ENCODE measurements at regions not wholly inside any gene's neighbourhood (a gene's known extent, or its start where the extent isn't known, plus 50 kb on each side); places are given as distances from the start of the nearest gene placed in this dataset.
"Not testable (repeated sequence)": the region's sequence is repeated elsewhere in the genome, so short reads cannot be mapped to it uniquely, and the experiment has no call there.

GRCh38 chr2:120542911-120543527, 192.6 kb upstream of the GLI2 start:
- in situ Hi-C loops (cut with HindIII; ENCODE audit: low sequenced_read_pairs): no loop called here
- no peak overlapping the region for H3K4me3 ChIP-seq (ENCODE audit: low read depth, low read length)
- no peak for TF ChIP-seq CTCF (IDR thresholded peaks at IDR 0.05; ENCODE audit: low read depth, low read length)
- no peak for DNase-seq (ENCODE audit: low read depth, low spot score)

- in situ Hi-C loops (cut with HindIII; ENCODE audit: low sequenced_read_pairs): no loop called here
- TF ChIP-seq CTCF (IDR thresholded peaks at IDR 0.05; ENCODE audit: low read depth, low read length): no peak
- DNase-seq (ENCODE audit: low read depth, low spot score): no peak
- H3K4me3 ChIP-seq (ENCODE audit: low read depth, low read length): no peak overlapping the region
Observed at GRCh38 chr2:120543899-120544298, 191.8 kb upstream of the GLI2 start.

GRCh38 chr2:120544522-120544921, 191.1 kb upstream of the GLI2 start:
- in situ Hi-C loops (cut with HindIII; ENCODE audit: low sequenced_read_pairs): no loop called here
- no peak for TF ChIP-seq CTCF (IDR thresholded peaks at IDR 0.05; ENCODE audit: low read depth, low read length)
- H3K4me3 ChIP-seq (ENCODE audit: low read depth, low read length): no peak overlapping the region
- no peak for DNase-seq (ENCODE audit: low read depth, low spot score)

- in situ Hi-C loops (cut with HindIII; ENCODE audit: low sequenced_read_pairs); DNase-seq (ENCODE audit: low read depth, low spot score); H3K4me3 ChIP-seq (ENCODE audit: low read depth, low read length): not testable (repeated sequence)
Observed at GRCh38 chr2:120545007-120545406, 190.7 kb upstream of the GLI2 start.

GRCh38 chr2:120545521-120546047, 190.1 kb upstream of the GLI2 start:
- no peak for DNase-seq (ENCODE audit: low read depth, low spot score)
- TF ChIP-seq CTCF (IDR thresholded peaks at IDR 0.05; ENCODE audit: low read depth, low read length): no peak
- in situ Hi-C loops (cut with HindIII; ENCODE audit: low sequenced_read_pairs): no loop called here
- H3K4me3 ChIP-seq (ENCODE audit: low read depth, low read length): no peak overlapping the region

GRCh38 chr2:120546048-120546864, 189.4 kb upstream of the GLI2 start:
- TF ChIP-seq CTCF (IDR thresholded peaks at IDR 0.05; ENCODE audit: low read depth, low read length): no peak
- no peak overlapping the region for H3K4me3 ChIP-seq (ENCODE audit: low read depth, low read length)
- in situ Hi-C loops (cut with HindIII; ENCODE audit: low sequenced_read_pairs): no loop called here
- peak; percentile 79 for DNase-seq (ENCODE audit: low read depth, low spot score)

- DNase-seq (ENCODE audit: low read depth, low spot score): no peak
- H3K4me3 ChIP-seq (ENCODE audit: low read depth, low read length): no peak overlapping the region
- TF ChIP-seq CTCF (IDR thresholded peaks at IDR 0.05; ENCODE audit: low read depth, low read length): no peak
- in situ Hi-C loops (cut with HindIII; ENCODE audit: low sequenced_read_pairs): no loop called here
Observed at GRCh38 chr2:120546865-120547390, 188.7 kb upstream of the GLI2 start.

All from astrocyte of the spinal cord (primary cell).